HL-60 (cell line): ENCODE measurements at regions not wholly inside any gene's neighbourhood (a gene's known extent, or its start where the extent isn't known, plus 50 kb on each side); places are given as distances from the start of the nearest gene placed in this dataset.

ENCODE experiments used
- CTCF ChIP-seq: IDR thresholded peaks from one replicate; pipeline ENCODE4 v1.5.1; 2011; ENCODE audit warnings: low read length, control low read depth, inconsistent platforms; ENCODE audit not compliant: insufficient read depth
- GABPA ChIP-seq: IDR thresholded peaks from 2 replicates; pipeline ENCODE4 v1.6.1; 2012; ENCODE audit warnings: low read depth
- POLR2AphosphoS5 ChIP-seq: IDR thresholded peaks from 2 replicates; pipeline ENCODE4 v1.6.1; 2012; ENCODE audit warnings: low read depth
- REST ChIP-seq: IDR thresholded peaks from 2 replicates; pipeline ENCODE4 v1.6.1; 2012; ENCODE audit warnings: low read depth; ENCODE audit not compliant: insufficient replicate concordance
- SPI1 ChIP-seq: IDR thresholded peaks from 2 replicates; pipeline ENCODE4 v1.6.1; 2012; ENCODE audit warnings: low read depth, mild to moderate bottlenecking, borderline replicate concordance

GRCh38 chr2:52779446-52779845, 988.2 kb upstream of the CHAC2 start:
- TF ChIP-seq CTCF (no peak), GABPA (no peak), POLR2AphosphoS5 (no peak), REST (no peak), SPI1 (no peak)
